PC-3 (cell line): ENCODE measurements at regions not wholly inside any gene's neighbourhood (a gene's known extent, or its start where the extent isn't known, plus 50 kb on each side); places are given as distances from the start of the nearest gene placed in this dataset.

Experiments used
- CTCF ChIP-seq: fragments of 300-600 bp; sonication (generic); conservative IDR thresholded peaks from 2 replicates; pipeline ENCODE4 v1.5.1; 2017; ENCODE audit warnings: antibody characterized with exemption, low read depth, mild to moderate bottlenecking, low read length
- EZH2 ChIP-seq: fragments of 300-600 bp; sonication (generic); IDR thresholded peaks from one replicate; pipeline ENCODE4 v1.6.1; 2017; ENCODE audit warnings: antibody characterized with exemption, mild to moderate bottlenecking, low read length; ENCODE audit not compliant: unreplicated experiment
- EZH2phosphoT487 ChIP-seq: fragments of 300-600 bp; sonication (generic); IDR thresholded peaks from 2 replicates; pipeline ENCODE4 v1.6.1; 2018; ENCODE audit warnings: mild to moderate bottlenecking, antibody characterized with exemption, low read length, borderline replicate concordance

- TF ChIP-seq CTCF = no peak
- no peak for TF ChIP-seq EZH2phosphoT487
- no peak for TF ChIP-seq EZH2
Measured at GRCh38 chr18:44216169-44216568, 464.5 kb upstream of the SETBP1 start.
